GM19239 (cell line): ENCODE measurements at regions not wholly inside any gene's neighbourhood (a gene's known extent, or its start where the extent isn't known, plus 50 kb on each side); places are given as distances from the start of the nearest gene placed in this dataset.
"Not testable (repeated sequence)": the region's sequence is repeated elsewhere in the genome, so short reads cannot be mapped to it uniquely, and the experiment has no call there.

Experiments
- DNase-seq: peaks from one replicate; pipeline ENCODE4 v3.0.0; 2011; ENCODE audit warnings: low spot score; ENCODE audit not compliant: insufficient read length
- FAIRE-seq: peaks from 2 replicates; lab custom pipeline; 2011; peaks lifted over from hg19 to GRCh38; lab: Jason Lieb, UNC

DNA sequence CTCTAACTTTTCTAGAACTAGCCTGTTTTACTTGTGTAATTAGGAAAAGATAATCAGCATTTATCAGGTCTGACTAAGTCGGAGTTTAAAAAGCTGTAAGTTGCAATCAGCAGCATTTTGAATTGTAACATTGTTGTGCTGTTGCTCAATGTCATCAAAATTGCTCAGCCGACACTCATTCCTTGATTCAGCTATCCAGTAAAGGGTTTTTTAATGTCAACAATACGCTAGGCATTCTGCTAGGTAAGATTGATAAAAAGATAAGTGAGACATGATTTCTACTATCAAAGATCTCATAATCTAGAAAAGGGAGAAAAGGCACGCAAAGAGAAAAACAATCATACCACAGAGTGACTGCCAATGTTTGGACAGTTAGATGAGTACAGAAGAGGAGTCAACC, 327.1 kb upstream of the CDH2 start:
- DNase-seq (no peak), FAIRE-seq (no peak)

DNA sequence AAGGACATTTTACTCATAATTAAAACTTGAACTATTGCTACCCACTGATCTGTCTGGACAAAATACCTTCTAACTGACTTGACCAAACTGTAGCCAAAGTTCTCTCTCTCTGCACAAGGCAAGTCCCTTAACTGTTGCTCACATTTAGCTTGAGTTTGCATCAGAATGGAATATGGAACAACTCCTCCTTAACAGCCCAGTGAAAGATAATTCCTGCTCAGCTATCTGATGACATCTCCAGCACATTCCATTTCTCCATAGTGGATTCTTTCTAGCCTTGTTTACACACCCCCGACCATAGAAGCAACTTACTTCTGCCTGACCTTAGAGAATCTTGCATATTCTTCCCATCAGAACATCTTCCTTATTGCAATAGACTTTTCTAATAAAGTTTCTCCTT, 317.2 kb upstream of the CDH2 start:
- DNase-seq (no peak), FAIRE-seq (no peak)

DNA sequence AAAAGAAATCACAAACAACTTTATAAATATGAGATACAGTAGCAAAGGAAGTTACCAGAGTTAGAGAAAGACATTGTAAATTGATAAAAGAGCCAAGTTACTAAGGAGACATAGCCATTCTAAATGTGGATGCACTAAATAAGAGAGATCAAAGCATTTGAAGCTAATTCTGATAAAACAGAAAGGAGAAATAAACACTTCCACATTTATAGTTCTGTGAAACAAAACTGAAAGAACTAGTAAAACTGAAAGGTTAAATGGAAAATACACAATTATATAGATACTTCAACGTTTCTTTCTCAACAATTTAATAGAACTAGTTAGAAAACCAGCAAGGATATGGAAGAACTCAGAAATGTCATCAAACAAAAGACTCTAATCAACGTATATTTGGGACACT, 309.0 kb upstream of the CDH2 start:
- no peak for DNase-seq
- no peak for FAIRE-seq

DNA sequence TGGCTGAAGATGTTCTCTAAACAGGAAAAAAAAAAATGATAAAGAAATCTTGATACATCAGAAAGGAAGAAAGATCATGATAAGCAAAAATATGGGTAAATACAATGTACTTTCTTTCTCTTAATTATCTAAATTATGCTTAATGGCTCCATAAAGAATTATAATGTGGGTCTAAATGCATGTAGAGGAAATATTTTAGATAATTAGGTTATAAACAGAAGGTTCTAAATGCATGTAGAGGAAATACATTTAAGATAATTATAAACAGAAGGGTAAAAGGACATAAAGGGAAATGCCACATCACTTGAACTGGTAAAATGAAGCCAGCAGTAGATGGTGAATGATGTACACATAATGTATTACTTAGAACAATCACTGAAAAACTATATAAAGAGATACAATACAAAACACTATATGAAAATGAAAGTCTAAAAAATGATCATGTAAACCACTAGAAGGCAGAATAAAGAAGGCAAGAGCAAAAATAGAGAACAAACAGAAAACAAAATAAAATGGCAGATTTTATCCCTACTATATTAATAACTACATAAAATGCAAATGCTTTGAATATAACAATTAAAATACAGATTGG, 308.4 kb upstream of the CDH2 start:
- DNase-seq (no peak), FAIRE-seq (no peak)

DNA sequence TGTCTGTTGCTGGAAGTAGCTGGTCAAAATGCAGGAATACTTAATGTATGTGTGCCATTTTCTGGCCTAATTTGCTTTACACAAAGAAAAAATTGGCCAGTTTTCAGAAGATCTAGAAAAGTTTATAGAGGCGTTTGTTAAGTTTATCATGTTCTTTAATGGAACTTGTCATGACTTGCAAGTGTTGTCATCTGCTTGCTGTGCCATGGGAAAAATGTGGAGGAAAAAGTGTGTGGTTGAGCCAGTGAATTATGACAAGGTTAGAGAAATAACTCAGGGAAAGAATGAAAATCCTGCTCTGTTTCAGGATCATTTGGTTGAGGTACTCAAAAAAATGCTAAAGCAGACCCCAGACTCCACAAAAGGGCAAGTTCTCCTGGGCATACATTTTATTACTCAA, 301.6 kb upstream of the CDH2 start:
- DNase-seq (no peak), FAIRE-seq (no peak)

DNA sequence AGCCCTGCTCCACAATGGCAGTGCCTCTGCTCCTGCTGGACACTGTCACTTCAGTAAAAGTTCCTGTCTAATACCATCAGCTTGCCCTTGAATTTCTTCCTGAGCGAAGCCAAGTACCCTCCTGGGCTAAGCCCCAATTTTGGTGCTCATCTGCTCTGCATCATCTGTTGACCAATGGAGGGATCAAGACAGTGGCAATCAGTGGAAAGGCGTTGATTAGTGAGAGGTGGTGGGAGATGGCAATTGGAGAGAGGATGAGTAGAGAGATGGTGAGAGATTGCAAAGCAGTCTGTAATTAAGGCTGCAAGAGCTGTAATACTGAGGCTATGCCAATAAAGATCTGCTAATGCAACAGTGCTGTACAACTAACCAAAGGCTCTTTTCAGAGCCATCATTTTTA, 299.4 kb upstream of the CDH2 start:
- DNase-seq, result no peak
- no peak for FAIRE-seq

DNA sequence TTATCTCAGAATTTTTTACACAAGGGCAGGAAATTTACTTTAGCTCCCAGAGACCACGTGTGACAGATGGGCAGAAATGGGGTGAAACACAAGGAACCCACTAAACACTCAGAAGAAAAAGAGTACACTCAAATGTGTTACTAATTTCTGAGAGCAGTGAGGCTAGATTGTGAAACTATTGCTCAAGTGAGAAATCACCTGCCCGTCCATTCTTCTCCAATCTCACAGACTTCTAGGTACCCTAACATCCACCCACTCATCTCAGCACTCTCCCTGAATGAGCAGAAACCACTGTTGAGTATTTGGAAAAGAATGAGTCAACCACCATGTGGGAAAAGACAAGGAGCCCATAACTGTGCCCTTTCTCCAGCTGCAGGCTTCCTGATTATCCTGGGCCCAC, 293.0 kb upstream of the CDH2 start:
- DNase-seq (no peak), FAIRE-seq (no peak)

DNA sequence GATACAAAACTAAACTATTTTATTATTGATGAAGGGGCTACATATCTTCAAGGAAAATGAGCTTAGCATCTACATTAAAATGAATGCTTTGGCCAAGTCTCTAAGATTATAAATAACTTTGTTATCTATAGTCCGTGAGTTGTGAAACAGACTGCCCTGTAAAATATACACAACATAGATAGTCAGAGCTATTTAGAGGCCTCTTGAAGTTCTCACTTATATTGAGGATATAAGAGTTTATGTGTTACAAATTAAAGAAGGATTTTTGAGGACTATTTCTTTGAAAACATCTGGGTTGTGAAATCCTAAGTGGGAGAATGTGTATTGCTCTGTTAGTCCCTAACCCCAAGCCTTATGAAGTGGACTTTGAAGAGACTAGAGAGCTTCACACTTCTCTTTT, 292.0 kb upstream of the CDH2 start:
- DNase-seq (no peak), FAIRE-seq (no peak)

DNA sequence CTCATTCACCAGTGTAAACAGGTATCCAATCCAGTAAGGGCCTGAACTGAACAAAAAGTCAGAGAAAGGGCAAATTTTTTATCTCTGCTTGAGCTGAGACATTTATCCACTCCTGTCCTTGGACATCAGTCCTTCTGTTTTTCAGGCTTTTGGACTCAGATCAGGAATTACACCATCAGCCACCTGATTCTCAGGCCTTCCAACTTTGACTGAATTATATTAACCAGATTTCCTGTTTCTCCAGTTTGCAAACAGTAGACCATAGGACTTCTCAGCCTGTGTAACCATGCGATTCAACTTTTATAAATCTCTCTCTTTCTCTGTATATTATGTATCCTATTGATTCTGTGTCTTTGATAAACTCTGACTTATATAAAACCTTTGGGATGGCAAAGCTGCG, 289.3 kb upstream of the CDH2 start:
- FAIRE-seq (no peak), DNase-seq (no peak)

DNA sequence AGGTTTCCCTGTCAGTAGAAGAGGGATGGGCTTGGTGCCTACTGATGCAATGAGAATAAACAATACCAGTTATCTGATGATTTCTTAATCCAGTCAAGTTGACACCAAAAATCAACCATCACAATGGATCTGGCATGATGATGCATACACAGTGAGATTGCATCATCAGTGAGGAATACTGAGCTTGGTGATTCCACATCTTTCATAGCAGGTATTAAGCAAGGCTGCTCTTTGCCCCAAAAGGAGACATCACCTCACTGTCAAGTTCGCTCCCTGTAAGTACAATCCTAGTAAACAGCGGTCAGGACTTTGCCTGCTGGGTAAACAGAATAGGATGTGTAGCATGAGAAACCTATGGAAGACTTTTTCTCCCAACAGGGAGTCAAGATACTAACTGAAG, 282.7 kb upstream of the CDH2 start:
- FAIRE-seq (no peak), DNase-seq (no peak)

DNA sequence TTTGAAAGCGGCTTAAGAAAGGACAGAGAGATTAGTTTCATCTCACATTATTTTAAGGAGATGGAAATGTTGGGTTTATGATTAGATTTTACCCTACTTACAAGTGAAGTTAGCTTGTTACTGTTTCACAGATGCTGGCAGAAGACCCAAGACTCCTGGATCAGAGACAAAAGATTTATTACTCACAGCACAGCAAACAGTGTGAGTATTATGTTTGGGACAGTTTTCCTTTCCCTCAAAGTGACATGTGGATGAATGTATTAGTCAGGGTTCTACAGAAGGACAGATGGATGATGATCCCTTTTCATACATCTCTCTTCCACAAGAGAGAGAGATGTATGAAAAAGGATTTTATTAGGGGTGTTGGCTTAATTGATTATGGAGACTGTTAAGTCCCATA, 281.8 kb upstream of the CDH2 start:
- no peak for DNase-seq

DNA sequence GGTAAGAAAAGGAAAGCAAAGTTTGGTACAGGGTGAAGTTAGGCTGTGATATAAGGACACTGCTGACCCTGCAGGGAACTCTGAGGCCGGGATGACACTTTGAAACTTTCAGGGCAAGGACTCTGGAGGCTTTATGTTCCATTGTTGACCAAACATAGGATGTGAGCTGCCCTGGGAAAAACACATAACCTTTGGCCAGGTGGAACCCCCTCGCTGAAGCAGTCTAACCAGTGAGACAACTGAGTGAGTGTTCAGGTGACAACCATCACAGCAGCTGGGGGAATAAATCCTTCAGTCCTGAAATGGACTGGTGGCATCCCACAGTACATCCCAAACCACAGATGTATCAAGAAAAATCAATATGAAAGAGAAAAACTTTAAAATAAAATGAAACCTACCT, 280.9 kb upstream of the CDH2 start:
- DNase-seq (no peak), FAIRE-seq (no peak)

More for the DNA sequence above, 281.8 kb upstream of the CDH2 start:
- FAIRE-seq, result no peak

DNA sequence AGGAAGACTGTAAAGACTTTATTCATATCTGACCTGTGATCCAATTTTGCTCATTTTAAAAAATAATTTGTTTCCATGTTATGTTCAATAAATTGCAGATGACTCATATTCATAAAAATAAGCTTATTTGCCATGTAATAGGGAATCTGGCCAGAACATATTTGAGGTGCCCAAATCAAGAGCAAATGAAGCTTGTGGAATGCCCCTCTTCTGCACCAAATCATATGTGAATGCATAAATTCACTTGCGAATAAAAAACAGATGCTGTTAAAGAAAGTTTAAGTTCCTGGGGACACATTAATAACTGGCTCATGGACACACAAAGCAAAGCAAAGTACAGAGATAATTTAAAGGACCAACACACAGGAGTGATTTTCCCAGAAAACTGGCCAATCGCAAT, 279.0 kb upstream of the CDH2 start:
- no peak for DNase-seq
- no peak for FAIRE-seq

DNA sequence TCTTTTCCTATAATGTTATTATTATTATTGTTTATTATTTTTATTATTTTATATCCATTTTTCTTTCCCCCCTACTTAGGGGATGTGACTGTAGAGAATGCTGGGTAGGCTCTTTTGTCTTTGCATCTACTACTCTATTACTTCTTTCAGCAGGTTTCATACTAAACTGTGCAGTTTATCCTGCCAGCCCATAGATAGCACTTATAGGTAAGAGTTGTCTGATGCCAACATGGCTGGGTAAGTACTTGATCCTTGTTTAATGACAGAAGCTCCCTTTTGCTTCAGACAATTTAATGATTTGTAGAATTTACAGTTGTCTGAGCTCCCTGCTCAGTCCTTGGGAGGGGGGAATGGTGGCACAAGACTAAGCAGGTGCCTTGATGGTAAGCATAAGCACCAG, 262.9 kb upstream of the CDH2 start:
- DNase-seq, result no peak
- FAIRE-seq, result no peak

DNA sequence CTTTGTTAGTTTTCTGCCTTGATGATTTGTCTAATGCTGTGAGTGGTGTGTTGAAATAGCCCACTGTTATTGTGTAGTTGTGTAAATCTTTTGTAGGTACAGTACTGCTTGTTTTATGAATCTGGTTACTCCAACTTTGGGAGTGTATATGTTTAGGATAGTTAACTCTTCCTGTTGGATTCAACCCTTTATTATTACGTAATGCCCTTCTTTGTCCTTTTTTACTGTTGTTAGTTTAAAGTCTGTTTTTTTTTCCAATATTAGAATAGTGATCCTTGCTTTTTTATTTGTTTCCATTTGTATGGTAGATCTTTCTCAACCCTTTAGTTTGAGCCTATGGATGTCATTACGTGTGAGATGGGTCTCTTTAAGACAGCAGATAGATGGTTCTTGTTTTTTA, 261.5 kb upstream of the CDH2 start:
- FAIRE-seq, result no peak

DNA sequence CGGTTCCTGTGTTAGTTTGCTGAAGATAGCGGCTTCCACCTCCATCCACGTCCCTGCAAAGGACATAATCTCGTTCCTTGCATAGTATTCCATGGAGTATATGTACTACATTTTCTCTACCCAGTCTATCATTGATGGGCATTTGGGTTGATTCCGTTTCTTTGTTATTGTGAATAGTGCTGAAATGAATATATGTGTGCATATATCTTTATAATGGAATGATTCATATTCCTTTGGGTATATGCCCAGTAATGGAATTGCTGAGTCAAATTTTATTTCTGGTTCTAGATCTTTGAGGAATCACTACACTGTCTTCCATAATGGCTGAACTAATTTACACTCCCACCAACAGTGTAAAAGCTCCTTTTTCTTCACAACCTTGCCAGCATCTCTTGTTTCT, 255.4 kb upstream of the CDH2 start:
- FAIRE-seq (no peak), DNase-seq (no peak)

More for the DNA sequence above, 261.5 kb upstream of the CDH2 start:
- no peak for DNase-seq

DNA sequence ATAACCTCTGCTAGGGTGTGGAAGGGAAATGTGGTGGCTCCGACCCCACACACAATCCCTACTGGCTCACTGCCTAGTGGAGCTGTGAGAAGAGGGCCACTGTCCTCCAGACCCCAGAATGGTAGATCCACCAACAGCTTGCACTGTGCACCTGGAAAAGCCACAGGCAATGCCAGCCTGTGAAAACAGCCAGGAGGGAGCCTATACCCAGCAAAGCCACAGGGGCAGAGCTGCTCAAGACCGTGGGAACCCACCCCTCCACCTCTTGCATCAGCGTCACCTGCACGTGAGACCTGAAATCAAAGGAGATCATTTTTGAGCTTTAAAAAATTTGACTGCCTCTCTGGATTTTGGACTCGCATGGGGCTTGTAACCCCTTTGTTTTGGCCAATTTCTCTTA, 249.0 kb upstream of the CDH2 start:
- no peak for FAIRE-seq
- DNase-seq, result no peak

DNA sequence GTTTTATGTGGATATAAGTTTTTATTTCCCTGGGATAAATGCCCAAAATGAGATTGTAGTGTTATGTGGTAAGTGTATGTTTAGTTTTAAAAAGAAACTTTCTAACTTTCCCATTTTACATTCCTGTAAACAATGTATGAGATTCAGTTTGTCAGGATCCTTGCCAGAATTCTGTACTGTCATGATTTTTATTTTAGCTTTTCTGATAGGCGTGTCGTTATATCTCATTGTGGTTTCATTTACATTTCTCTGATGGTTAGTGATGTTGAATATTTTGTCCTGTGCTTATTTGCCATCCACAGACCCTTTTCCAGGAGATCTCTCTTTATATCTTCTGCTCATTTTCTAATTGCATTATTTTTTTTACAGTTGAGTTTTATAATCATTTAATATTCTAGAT, 245.6 kb upstream of the CDH2 start:
- FAIRE-seq, result no peak
- no peak for DNase-seq

DNA sequence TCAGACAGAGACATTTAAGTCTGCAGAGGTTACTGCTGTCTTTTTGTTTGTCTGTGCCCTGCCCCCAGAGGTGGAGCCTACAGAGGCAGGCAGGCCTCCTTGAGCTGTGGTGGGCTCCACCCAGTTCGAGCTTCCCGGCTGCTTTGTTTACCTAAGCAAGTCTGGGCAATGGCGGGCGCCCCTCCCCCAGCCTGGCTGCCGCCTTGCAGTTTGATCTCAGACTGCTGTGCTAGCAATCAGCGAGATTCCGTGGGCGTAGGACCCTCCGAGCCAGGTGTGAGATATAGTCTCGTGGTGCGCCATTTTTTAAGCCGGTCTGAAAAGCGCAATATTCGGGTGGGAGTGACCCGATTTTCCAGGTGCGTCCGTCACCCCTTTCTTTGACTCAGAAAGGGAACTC, 245.0 kb upstream of the CDH2 start:
- not testable (repeated sequence) for FAIRE-seq, DNase-seq

DNA sequence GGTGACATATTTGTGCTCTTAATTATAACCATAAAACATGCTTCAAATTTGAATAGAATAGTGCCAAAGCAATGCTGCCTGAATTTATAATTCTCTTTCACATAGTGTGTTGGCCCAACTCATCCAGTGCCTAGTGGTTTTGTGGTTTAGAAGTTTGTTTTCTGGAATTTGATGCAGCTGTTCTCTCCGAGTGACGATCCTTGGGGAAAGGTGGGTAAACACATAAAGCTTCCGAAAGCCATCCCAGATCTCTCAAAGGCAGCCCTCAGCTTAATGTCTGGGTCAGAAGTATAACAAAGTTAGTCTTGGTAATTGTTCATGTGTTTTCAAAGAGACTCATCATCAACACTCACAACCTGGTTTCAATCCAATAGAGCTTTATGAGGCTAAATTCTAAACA, 235.6 kb upstream of the CDH2 start:
- no peak for FAIRE-seq

DNA sequence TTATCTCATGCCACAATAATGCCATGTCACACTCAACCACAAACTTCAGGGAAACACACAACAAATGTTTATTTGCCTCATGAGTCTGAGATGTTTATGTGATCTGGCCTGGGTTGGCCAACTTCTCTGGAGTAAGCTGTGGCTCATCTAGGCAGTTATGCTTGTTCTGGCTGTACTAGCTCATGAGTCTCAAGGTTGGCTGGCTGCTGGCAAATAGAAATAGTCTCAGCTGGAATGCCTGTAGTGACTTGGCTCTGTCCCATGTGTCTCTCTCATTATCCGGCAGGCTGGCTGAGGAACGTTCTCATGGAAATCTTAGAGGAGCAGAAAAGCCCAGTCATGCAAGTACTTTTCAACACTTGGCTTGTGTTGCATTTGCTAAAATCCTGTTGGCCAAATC, 234.9 kb upstream of the CDH2 start:
- DNase-seq (no peak), FAIRE-seq (no peak)

More for the DNA sequence above, 235.6 kb upstream of the CDH2 start:
- DNase-seq, result no peak

DNA sequence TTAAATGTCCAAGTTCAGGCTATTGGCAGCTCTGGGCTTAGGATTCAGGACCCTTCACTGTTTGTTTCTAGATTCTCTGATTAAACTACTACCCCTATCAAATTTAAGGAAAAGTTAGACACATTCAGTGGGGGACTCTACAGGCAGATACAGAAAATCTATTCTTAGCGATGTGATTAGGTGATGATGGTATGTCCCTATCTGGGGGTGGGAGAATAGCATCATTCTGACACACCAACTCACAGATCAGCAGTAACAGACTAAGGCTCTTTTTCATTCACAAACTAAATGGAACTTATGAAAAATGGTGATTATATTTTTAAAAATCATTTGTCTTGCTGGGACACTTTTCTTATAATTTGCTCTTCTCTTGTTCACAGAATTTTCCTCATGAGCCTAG, 232.9 kb upstream of the CDH2 start:
- DNase-seq, result no peak
- no peak for FAIRE-seq

DNA sequence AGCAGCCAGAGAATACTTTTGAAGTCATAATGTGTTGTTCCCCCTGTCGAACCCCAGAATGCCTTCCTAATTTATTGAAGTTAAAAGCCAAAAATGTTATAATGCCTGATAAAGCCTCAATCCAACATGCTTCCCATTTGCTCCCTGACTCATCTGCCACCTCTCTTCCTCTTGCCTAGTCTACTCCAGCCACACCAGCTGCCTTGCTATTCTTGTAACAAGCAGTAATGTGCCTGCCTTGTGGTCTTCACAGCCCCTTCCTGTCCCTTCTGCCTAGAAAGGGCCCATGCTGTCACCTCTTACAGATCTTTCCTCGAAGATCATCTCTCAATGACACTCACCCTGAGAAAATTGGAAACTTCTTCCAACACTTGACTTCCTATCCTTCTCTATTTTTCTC, 231.6 kb upstream of the CDH2 start:
- FAIRE-seq (no peak), DNase-seq (no peak)
